ENCODE measurements at regions not wholly inside any gene's neighbourhood (a gene's known extent, or its start where the extent isn't known, plus 50 kb on each side); places are given as distances from the start of the nearest gene placed in this dataset.

GRCh38 chr2:176931588-176932563, 280.7 kb upstream of the HNRNPA3 start:
- H3K27me3 Mint-ChIP-seq (ENCODE audit: unreplicated experiment) = peaks cover 3% of the 10 kb centered on the region
- no peak overlapping the region for H3K4me3 Mint-ChIP-seq (ENCODE audit: unreplicated experiment)
- no peak overlapping the region for H3K27ac Mint-ChIP-seq (ENCODE audit: unreplicated experiment)
- no peaks in the 10 kb centered on the region for H3K4me1 Mint-ChIP-seq (ENCODE audit: low read depth, unreplicated experiment)
- H3K9me3 Mint-ChIP-seq (ENCODE audit: unreplicated experiment) = no peaks in the 10 kb centered on the region
- no peak for TF ChIP-seq CTCF (IDR thresholded peaks at IDR 0.05; ENCODE audit: partially characterized antibody, unreplicated experiment)
- DNase-seq = no peak
- H3K36me3 Mint-ChIP-seq (ENCODE audit: unreplicated experiment) = no peaks in the 10 kb centered on the region

- no peak for DNase-seq
- H3K36me3 Mint-ChIP-seq (ENCODE audit: unreplicated experiment) = no peaks in the 10 kb centered on the region
These were observed 278.5 kb upstream of the HNRNPA3 start for GRCh38 chr2:176934131-176934530.

GRCh38 chr2:176934869-176935415, 277.7 kb upstream of the HNRNPA3 start:
- DNase-seq = no peak
- peaks cover 1% of the 10 kb centered on the region for H3K27me3 Mint-ChIP-seq (ENCODE audit: unreplicated experiment)

More at GRCh38 chr2:176934131-176934530, 278.5 kb upstream of the HNRNPA3 start:
- TF ChIP-seq CTCF (IDR thresholded peaks at IDR 0.05; ENCODE audit: partially characterized antibody, unreplicated experiment) = no peak
- Mint-ChIP-seq H3K9me3 (ENCODE audit: unreplicated experiment) (no peaks in the 10 kb centered on the region), H3K4me3 (ENCODE audit: unreplicated experiment) (no peak overlapping the region), H3K27ac (ENCODE audit: unreplicated experiment) (no peak overlapping the region), H3K27me3 (ENCODE audit: unreplicated experiment) (peaks cover 4% of the 10 kb centered on the region), H3K4me1 (ENCODE audit: low read depth, unreplicated experiment) (peaks cover 7% of the 10 kb centered on the region)

GRCh38 chr2:176935543-176936102, 277.0 kb upstream of the HNRNPA3 start:
- Mint-ChIP-seq H3K27ac (ENCODE audit: unreplicated experiment) (no peak overlapping the region), H3K36me3 (ENCODE audit: unreplicated experiment) (no peaks in the 10 kb centered on the region), H3K4me1 (ENCODE audit: low read depth, unreplicated experiment) (peaks cover 8% of the 10 kb centered on the region), H3K9me3 (ENCODE audit: unreplicated experiment) (no peaks in the 10 kb centered on the region), H3K27me3 (ENCODE audit: unreplicated experiment) (peaks cover 1% of the 10 kb centered on the region), H3K4me3 (ENCODE audit: unreplicated experiment) (no peak overlapping the region)
- TF ChIP-seq CTCF (IDR thresholded peaks at IDR 0.05; ENCODE audit: partially characterized antibody, unreplicated experiment) = no peak
- no peak for DNase-seq

More at GRCh38 chr2:176934869-176935415, 277.7 kb upstream of the HNRNPA3 start:
- Mint-ChIP-seq H3K27ac (ENCODE audit: unreplicated experiment) (no peak overlapping the region), H3K9me3 (ENCODE audit: unreplicated experiment) (no peaks in the 10 kb centered on the region), H3K36me3 (ENCODE audit: unreplicated experiment) (no peaks in the 10 kb centered on the region), H3K4me3 (ENCODE audit: unreplicated experiment) (no peak overlapping the region), H3K4me1 (ENCODE audit: low read depth, unreplicated experiment) (peaks cover 8% of the 10 kb centered on the region)
- TF ChIP-seq CTCF (IDR thresholded peaks at IDR 0.05; ENCODE audit: partially characterized antibody, unreplicated experiment) = no peak
